ENCODE measurements at regions not wholly inside any gene's neighbourhood (a gene's known extent, or its start where the extent isn't known, plus 50 kb on each side); places are given as distances from the start of the nearest gene placed in this dataset.
"Not testable (repeated sequence)": the region's sequence is repeated elsewhere in the genome, so short reads cannot be mapped to it uniquely, and the experiment has no call there.

- DNase-seq = no peak
These were observed 177.1 kb upstream of the SEMA6A start for GRCh38 chr5:116751684-116752083.

GRCh38 chr5:116750631-116751580, 176.3 kb upstream of the SEMA6A start:
- no peak for DNase-seq

GRCh38 chr5:116747881-116748280, 173.3 kb upstream of the SEMA6A start:
- no peak for DNase-seq

- no peak for DNase-seq
These were observed 172.0 kb upstream of the SEMA6A start for GRCh38 chr5:116746668-116747067.

GRCh38 chr5:116740771-116741170, 166.1 kb upstream of the SEMA6A start:
- DNase-seq = no peak

- no peak for DNase-seq
These were observed 164.9 kb upstream of the SEMA6A start for GRCh38 chr5:116739571-116739970.

GRCh38 chr5:116738615-116739261, 164.1 kb upstream of the SEMA6A start:
- no peak for DNase-seq

GRCh38 chr5:116738239-116738614, 163.6 kb upstream of the SEMA6A start:
- no peak for DNase-seq

GRCh38 chr5:116736671-116737070, 162.0 kb upstream of the SEMA6A start:
- no peak for DNase-seq

GRCh38 chr5:116733991-116734975, 159.7 kb upstream of the SEMA6A start:
- DNase-seq = no peak

GRCh38 chr5:116732591-116732990, 158.0 kb upstream of the SEMA6A start:
- DNase-seq = no peak

- no peak for DNase-seq
These were observed 156.8 kb upstream of the SEMA6A start for GRCh38 chr5:116731432-116731831.

GRCh38 chr5:116730706-116731105, 156.1 kb upstream of the SEMA6A start:
- DNase-seq = no peak

GRCh38 chr5:116730185-116730584, 155.6 kb upstream of the SEMA6A start:
- no peak for DNase-seq

GRCh38 chr5:116727248-116727647, 152.6 kb upstream of the SEMA6A start:
- no peak for DNase-seq

- not testable (repeated sequence) for DNase-seq
These were observed 151.6 kb upstream of the SEMA6A start for GRCh38 chr5:116726180-116726579.

- DNase-seq = no peak
These were observed 150.3 kb upstream of the SEMA6A start for GRCh38 chr5:116724971-116725370.

- DNase-seq = no peak
These were observed 148.0 kb upstream of the SEMA6A start for GRCh38 chr5:116722651-116723050.

GRCh38 chr5:116719106-116719505, 144.5 kb upstream of the SEMA6A start:
- no peak for DNase-seq

- no peak for DNase-seq
These were observed 143.7 kb upstream of the SEMA6A start for GRCh38 chr5:116718317-116718716.

- no peak for DNase-seq
These were observed 134.5 kb upstream of the SEMA6A start for GRCh38 chr5:116709082-116709481.

GRCh38 chr5:116705121-116705519, 130.5 kb upstream of the SEMA6A start:
- not testable (repeated sequence) for DNase-seq

- no peak for DNase-seq
These were observed 129.3 kb upstream of the SEMA6A start for GRCh38 chr5:116703941-116704340.

Data from stimulated activated CD4-positive, alpha-beta T cell treated with anti-CD3 and anti-CD28 coated beads, Interleukin-4, amount 100 ng/mL, for 4 hours (primary cell).